ENCODE measurements at regions not wholly inside any gene's neighbourhood (a gene's known extent, or its start where the extent isn't known, plus 50 kb on each side); places are given as distances from the start of the nearest gene placed in this dataset.

DNA sequence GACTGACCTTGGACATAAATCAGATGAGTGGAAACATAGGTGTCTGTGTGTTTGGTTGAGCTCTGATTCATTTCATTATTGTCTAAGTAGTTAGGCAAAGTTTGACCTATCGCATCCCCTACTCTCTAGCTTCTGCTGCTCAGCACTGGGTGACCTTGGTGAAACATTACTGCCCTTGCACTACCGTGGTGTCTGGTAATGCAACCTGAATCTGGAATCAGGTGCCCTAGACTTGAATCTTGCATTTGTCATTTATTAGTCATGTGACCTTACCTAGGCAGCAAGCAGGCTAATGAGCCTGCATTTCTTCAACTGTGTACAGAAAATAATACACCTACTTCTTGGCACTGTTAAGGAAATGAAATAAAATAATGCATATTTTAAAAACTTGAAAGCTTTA, 242.3 kb upstream of the BLID start:
- no TSS peak for BruUV-seq (replicated peaks)
- Histone ChIP-seq H3K9me3 (ENCODE audit: control insufficient read depth in 1 of 2, insufficient read depth in 1 of 2, low read depth in 1 of 2, low read length in 2 of 2) (no peaks in the 10 kb centered on the region), H3K36me3 (ENCODE audit: control insufficient read depth in 1 of 2, insufficient read depth in 2 of 2, low read length in 2 of 2) (no peaks in the 10 kb centered on the region), H3K27ac (ENCODE audit: low read depth, low read length) (no peak overlapping the region), H3K4me3 (replicated peaks in 1 of 2; ENCODE audit: low read depth in 1 of 2, low read length in 2 of 2) (no peak overlapping the region), H4K20me1 (ENCODE audit: insufficient read depth) (no peaks in the 10 kb centered on the region), H3K27me3 (ENCODE audit: insufficient read depth, low read length) (no peaks in the 10 kb centered on the region), H3K9ac (ENCODE audit: low read length) (no peak overlapping the region), H2AFZ (ENCODE audit: low read depth, low read length, poor library complexity, severe bottlenecking) (no peak overlapping the region), H3K79me2 (ENCODE audit: insufficient read depth, low read length) (no peaks in the 10 kb centered on the region), H3K9me2 (ENCODE audit: insufficient read depth) (no peaks in the 10 kb centered on the region), H3K4me2 (ENCODE audit: low read length) (no peak overlapping the region), H3K4me1 (ENCODE audit: control insufficient read depth in 1 of 2, insufficient read depth in 2 of 2, low read length in 2 of 2) (no peaks in the 10 kb centered on the region)
- CTCF ChIA-PET = no interaction called here
- intact Hi-C loops (cut with micrococcal nuclease) = no loop called here
- POLR2A ChIA-PET = no interaction called here
- no peak for DNase-seq (ENCODE audit: low read depth, low spot score)
- TF ChIP-seq ELF1 (IDR thresholded peaks at IDR 0.05; ENCODE audit: borderline replicate concordance, low read depth) (no peak), SRF (IDR thresholded peaks at IDR 0.05; ENCODE audit: low read depth) (no peak), JUND (IDR thresholded peaks at IDR 0.05) (no peak), ZBTB33 (IDR thresholded peaks at IDR 0.05; ENCODE audit: extremely low read depth, insufficient replicate concordance, low read length) (no peak), YY1 (IDR thresholded peaks at IDR 0.05; ENCODE audit: extremely low read depth, insufficient replicate concordance, low read depth, low read length) (no peak), MAX (IDR thresholded peaks at IDR 0.05) (no peak), EZH2 (IDR thresholded peaks at IDR 0.05) (no peak), CTCF (IDR thresholded peaks at IDR 0.05 in 2 of 3, conservative IDR thresholded peaks at IDR 0.05 in 1 of 3; ENCODE audit: borderline replicate concordance in 1 of 3, insufficient read depth in 1 of 3, low read depth in 2 of 3, low read length in 2 of 3) (no peak), CEBPB (IDR thresholded peaks at IDR 0.05; ENCODE audit: low read depth) (no peak), SIN3A (IDR thresholded peaks at IDR 0.05; ENCODE audit: low read depth) (no peak), ZFX (IDR thresholded peaks at IDR 0.05) (no peak), EZH2phosphoT487 (IDR thresholded peaks at IDR 0.05; ENCODE audit: borderline replicate concordance) (no peak), ATF3 (IDR thresholded peaks at IDR 0.05) (no peak), POLR2A (IDR thresholded peaks at IDR 0.05; ENCODE audit: borderline replicate concordance, extremely low read depth, insufficient read depth, insufficient read length) (no peak), EGR1 (IDR thresholded peaks at IDR 0.05; ENCODE audit: low read depth) (no peak)
- TF ChIP-seq, protein P1, sequence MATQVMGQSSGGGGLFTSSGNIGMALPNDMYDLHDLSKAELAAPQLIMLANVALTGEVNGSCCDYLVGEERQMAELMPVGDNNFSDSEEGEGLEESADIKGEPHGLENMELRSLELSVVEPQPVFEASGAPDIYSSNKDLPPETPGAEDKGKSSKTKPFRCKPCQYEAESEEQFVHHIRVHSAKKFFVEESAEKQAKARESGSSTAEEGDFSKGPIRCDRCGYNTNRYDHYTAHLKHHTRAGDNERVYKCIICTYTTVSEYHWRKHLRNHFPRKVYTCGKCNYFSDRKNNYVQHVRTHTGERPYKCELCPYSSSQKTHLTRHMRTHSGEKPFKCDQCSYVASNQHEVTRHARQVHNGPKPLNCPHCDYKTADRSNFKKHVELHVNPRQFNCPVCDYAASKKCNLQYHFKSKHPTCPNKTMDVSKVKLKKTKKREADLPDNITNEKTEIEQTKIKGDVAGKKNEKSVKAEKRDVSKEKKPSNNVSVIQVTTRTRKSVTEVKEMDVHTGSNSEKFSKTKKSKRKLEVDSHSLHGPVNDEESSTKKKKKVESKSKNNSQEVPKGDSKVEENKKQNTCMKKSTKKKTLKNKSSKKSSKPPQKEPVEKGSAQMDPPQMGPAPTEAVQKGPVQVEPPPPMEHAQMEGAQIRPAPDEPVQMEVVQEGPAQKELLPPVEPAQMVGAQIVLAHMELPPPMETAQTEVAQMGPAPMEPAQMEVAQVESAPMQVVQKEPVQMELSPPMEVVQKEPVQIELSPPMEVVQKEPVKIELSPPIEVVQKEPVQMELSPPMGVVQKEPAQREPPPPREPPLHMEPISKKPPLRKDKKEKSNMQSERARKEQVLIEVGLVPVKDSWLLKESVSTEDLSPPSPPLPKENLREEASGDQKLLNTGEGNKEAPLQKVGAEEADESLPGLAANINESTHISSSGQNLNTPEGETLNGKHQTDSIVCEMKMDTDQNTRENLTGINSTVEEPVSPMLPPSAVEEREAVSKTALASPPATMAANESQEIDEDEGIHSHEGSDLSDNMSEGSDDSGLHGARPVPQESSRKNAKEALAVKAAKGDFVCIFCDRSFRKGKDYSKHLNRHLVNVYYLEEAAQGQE (IDR thresholded peaks at IDR 0.05; ENCODE audit: low read depth) = no peak
- no peak for ATAC-seq
- RAD21 ChIA-PET (ENCODE audit: low non-redundant PET in 1 of 2, low total read pairs in 2 of 2, uncharacterized antibody in 2 of 2, unreplicated experiment in 2 of 2) = no interaction called here

Measured in HCT116 (cell line).